Thyroid gland (tissue), 4 donors: ENCODE measurements at regions not wholly inside any gene's neighbourhood (a gene's known extent, or its start where the extent isn't known, plus 50 kb on each side); places are given as distances from the start of the nearest gene placed in this dataset.

Experiments used
- CTCF ChIP-seq, 6 experiments: fragments of 200-600 bp in 3 of 6; fragments of 450-650 bp in 3 of 6; sonication (generic) in 3 of 6; IDR thresholded peaks; one replicate each; pipeline ENCODE4 v1.5.1; 2016 to 2019; ENCODE audit warnings: antibody characterized with exemption in 6 of 6, mild to moderate bottlenecking in 2 of 6, inconsistent platforms in 1 of 6, moderate library complexity in 1 of 6
- POLR2A ChIP-seq, 2 donors: fragments of 450-650 bp; IDR thresholded peaks; one replicate each; pipeline ENCODE4 v1.6.1; 2017; ENCODE audit warnings: antibody characterized with exemption in 2 of 2, mild to moderate bottlenecking in 2 of 2, moderate library complexity in 1 of 2

- TF ChIP-seq CTCF (IDR thresholded peaks at IDR 0.05) (no peak), POLR2A (IDR thresholded peaks at IDR 0.05) (no peak)
Measured at GRCh38 chr14:100450049-100450448, 126.9 kb downstream of the SLC25A47 start.
